NCI-H2107 treated with DMSO at 0.1 percent for 48 hours (cell line): ENCODE measurements at regions not wholly inside any gene's neighbourhood (a gene's known extent, or its start where the extent isn't known, plus 50 kb on each side); places are given as distances from the start of the nearest gene placed in this dataset.
A peak's percentile ranks its signal among the peaks of the same experiment; 100 is the strongest.
"Not testable (repeated sequence)": the region's sequence is repeated elsewhere in the genome, so short reads cannot be mapped to it uniquely, and the experiment has no call there.

Experiments
- DNase-seq: peaks from one replicate; lab custom pipeline; 2025; ENCODE audit not compliant: unreplicated experiment; lab: John Stamatoyannopoulos, UW

DNA sequence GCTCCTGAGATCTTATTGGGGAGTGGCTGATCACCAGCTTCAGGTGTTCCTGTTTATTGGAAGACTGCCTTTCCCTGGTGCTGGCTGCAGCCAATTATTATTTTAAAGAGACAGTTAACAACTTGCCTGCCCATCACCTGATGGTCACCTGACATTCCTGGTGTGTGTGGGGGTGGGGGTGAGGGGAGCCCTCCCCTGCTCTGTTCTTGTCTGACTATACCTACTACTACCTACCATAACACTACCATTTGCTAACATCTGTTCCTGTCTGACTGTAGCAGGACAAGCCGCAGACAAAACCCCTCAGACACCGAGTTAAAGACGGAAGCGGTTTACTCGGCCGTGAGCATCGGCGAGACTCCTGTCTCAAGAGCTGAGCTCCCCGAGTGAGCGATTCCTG lies 54.9 kb upstream of the NBPF3 start:
- no peak for DNase-seq

DNA sequence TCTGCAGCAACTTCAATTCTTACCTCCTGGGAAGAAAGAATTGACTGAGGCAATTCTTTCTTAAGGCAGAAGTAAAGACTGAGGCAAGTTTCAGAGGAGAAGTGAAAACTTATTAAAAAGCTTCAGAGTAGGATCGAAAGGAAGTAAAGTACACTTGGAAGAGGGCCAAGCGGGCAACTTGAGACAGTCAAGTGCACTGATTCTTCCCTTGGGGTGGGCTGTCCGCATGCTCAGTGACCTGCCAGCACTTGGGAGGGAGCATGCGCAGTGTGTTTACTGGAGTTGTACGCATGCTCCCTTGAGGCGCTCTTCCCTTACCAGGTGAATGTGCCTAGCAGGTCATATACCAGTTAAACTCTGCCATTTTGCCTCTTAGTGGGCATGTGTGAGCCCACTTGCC lies 55.3 kb upstream of the NBPF3 start:
- no peak for DNase-seq

DNA sequence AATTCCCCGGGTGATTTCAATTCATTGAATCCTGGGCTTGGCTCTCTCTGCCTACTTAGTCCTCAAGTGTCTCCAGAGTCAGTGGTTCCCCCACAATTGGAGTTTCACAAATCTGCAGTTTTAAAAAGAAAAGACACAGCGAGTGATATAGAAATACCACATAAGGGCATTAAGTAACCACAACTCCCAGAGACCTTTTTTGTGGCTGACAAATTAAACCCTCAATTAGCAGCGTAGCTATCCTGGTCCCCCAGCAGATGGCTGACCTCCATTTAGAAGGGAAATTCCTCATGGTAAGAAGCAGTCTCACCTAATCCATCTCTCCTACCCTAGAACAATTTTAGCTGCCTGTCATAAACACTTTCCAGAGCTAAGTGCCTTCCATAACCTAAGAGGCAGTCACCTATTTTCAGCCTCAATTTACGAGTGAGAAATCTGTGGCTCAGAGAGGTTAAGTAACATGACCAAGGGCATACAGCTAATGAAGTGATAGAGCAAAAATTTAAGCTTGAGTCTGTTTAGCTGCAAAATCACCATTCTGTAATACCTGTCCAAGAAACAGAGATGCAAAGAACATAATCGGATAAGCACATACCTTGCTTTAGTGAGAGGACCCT lies 56.0 kb upstream of the NBPF3 start:
- peak; percentile 67 for DNase-seq

DNA sequence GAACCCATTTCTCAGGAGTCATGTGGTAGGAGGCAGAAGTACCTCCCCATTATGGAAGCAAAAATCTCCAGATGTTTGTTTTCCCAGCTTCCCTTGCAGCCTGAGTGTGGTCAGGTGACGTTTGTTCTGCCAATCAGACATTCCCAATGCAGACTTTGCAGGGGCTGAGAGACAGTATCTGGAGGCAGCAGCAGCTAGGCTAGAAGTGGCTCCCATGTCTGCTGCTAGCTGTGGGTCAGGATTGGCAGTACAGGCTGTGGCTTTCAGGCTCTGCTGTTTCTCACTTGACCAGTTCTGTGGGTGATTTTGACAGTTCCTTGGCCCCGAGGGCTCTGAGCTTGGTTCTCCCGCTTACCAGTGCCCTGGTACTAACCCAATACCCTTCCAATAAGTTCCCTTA lies 58.6 kb upstream of the NBPF3 start:
- DNase-seq, result no peak

DNA sequence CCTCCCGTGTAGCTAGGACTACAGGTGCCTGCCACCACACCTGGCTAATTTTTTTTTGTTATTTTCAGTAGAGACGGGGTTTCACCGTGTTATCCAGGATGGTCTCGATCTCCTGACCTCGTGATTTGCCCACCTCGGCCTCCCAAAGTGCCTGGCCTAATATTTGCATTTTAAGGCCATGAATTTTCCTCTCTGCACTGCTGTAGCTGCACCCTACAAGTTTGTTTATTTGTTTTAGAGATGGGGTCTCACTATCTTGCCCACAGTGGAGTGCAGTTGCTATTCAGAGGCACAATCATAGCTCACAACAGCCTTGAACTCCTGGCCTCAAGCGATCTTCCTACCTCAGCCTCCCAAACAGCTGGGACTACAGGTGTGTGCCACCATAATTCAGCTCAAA lies 59.8 kb upstream of the NBPF3 start:
- not testable (repeated sequence) for DNase-seq

DNA sequence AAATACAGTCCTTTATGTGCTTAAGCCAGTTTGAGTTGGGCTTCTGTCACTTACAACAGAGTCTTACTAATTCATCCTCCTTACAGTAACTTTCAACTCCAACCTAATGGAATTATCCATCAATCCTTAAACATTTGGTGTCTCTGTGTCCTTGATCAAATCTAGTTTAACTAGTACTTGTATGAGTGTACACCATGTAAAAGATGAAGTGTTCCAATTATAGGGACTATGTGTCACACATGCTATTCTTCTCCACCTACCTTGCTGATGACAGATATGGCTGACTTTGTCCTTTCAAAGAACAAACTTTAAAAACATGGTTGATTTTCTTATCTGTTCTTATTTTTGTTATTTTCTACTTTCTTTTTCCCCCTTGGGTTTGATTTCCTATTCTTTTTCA lies 60.4 kb upstream of the NBPF3 start:
- no peak for DNase-seq

DNA sequence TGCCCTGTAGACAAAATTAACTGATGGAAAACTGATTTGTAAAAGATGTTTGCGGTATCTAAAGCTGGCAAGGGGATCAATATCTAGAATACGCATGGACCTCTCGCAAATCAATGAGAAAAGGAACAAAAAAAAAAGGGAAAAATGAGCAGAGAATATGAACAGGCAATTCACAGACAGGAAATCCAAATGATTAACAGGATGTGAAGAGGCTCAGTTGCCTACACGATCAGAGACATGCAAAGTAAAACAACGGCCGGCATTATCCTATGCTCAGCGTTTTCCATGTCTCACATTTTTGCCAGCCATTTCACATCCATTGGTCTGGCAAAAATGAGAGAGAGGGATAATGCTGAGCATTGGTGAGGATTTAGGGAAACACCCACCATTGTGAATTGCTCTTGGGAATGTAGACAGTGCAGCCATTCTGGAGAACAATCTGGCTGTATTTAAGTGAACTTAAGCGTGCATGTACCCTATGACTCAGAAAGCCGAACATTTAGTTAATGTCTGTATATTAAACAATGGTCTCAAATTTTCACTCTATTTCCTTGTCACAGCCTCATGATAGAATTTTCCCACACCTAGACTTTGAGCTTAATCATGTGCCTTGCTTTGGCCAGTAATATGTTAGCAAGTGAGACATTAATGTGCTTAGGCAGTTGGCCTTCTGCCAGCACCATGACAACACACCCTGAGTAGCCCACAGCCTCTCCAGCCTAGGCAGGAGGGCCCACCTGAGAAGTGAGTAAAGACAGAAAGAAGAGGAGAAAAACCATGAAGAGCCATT lies 61.0 kb upstream of the NBPF3 start:
- no peak for DNase-seq

DNA sequence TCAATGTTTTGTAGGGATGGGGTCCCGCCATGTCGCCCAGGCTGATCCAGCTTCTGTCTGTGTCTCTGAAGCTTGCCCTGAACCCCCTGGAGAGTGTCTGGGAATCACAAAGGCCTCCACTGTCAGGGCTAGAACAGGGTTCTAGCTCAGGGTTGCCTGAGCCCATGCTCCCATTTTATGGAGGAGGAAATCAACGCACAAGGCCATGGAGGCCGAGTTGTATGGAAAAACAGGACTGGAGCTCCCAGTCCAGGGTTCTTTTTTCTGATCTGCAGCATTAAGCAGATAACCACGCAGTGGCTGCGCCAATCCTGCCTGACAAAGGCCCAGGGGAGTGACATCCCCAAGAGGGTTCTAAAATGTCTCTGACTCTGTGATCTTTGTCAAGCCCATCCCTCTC lies 67.6 kb upstream of the NBPF3 start:
- no peak for DNase-seq

DNA sequence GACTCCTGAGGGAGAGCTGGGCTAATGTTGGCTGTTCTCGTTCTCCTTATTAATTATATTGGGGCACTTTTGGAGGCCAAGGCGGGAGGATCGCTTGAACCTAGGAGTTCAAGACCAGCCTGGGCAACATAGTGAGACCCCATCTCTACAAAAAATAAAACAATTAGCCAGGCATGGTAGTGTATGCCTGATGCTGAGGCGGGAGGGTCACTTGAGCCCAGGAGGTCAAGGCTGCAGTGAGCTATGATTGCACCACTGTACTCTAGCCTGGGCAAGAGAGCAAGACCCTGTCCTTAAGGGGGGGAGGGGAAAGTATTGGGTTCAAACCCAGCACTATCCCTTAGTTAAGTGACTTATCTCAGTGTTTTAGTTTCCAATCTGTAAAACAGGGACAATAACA lies 70.0 kb upstream of the NBPF3 start:
- no peak for DNase-seq

DNA sequence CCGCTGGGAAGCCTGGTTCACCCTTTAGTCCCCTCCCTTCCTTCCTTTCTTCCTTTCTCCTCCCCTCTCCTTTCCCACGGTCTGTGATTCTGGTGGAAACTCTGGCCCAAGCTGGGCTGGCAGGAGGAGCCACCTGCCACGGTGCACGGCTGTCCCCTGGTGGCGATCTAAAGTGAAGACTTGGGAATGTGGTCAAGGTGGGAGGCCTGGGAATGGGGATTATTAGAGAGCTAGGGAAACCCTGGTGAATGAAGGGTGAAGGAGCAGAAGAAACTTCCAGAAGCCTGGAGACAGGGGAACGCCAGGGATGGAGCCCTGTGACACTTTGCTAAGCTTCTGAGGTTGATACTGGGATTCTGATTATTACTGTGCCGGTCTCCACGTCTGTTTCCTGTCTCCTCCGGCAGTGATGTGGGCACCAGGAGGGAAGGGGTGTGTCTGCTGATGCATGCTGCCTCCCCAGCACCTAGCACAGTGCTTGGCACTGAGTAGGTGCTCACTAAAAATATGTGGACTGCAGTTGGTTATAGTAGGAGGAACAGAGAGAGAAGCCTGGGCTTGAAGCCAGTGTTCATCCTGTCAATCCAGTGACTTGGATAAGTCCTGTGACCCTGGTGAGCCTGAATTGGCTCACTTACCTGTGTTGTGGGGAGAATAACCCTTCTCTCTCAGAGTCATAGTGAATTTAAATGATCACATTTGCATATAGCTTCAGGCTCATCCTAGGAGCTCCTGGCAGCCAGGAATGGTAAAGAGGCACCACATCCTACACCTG lies 71.2 kb upstream of the NBPF3 start:
- DNase-seq, result peak; percentile 44

DNA sequence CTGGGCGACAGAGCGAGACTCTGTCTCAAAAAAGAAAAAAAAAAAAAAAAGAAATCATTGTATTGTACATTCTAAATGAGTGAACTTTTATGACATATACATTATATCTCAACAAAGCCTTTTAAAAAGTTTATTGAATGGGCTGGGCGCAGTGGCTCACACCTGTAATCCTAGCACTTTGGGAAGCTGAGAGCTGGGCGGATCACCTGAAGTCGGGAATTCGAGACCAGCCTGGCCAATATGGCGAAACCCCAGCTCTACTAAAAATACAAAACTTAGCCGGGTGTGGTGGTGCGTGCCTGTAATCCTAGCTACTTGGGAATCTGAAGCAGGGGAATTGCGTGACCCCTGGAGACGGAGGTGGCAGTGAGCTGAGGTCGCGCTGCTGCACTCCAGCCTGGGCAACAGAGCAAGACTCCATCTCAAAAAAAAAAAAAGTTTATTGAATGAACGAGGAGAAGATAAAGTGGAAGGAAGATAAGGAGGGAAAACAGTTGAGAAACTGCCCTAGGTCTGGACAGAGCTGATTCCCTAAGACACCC lies 71.9 kb upstream of the NBPF3 start:
- not testable (repeated sequence) for DNase-seq

DNA sequence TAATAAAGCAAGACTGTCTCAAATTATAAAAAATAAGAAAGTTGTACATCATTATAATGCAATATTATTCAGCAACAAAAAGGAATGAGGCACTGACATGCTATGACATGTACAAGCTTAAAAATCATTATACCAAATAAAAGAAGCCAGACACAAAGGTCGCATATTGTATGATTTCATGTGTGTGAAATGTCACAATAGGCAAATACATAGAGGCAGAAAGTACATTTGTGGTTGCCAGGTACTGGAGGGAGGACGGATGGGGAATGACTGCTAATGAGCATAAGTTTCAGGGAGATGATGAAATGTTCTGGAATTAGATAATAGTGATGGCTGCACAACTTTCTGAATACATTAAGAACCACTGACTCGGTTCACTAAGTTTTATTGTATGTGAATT lies 73.6 kb upstream of the NBPF3 start:
- no peak for DNase-seq

DNA sequence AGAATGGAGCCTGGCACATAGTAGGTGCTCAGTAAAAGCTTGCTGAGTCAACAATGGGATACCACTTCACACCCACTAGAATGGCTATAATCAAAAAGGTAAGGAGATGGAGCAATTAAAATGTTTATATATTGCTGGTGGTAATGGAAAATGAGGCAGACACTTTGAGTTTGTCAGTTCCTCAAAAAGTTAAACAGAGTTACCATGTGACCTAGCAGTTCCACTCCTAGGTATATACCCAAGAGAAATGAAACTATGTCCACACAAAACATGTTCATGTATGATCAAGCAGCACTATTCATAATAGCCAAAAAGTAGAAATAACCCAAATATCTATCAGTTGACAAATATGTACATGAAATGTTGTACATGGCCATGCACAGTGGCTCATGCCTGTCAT lies 74.8 kb upstream of the ECE1 start:
- no peak for DNase-seq

DNA sequence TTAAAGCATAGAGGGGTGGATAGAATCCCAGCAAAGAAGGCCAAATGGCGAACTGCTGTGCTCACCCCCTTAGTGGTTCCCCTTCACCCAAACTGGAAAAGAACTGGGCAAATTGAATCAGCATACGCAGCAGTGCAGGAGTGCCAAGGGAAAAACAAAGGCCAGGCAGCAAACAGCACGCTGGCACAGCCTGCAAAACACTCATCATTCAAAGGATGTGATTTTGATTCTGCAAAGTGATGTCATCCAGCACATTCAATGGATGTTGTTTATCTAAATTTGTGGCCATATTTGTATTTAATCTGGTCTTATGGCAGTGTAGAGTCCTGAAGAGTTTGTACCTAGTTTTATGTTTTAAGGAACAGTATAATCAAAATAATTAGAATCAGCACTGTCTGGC lies 71.8 kb upstream of the ECE1 start:
- no peak for DNase-seq

DNA sequence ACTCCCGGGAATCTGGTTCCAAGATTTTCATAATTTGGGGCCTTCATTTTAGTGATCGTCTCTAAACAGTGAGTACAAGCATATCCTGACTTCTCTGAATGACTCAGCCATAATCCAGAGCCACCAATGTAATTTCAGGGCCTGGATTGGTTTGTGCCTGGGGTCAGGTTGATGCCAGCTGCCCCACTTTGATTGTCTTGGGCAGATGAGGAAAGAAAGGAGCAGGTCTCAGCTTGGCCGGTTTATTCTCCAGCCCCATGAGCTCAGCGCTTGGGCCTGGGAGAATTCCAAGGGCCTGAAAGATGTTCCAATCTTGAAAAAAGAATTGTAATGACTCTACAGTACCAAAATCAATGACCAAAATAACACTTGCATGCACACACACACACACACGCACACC lies 71.2 kb upstream of the ECE1 start:
- no peak for DNase-seq

DNA sequence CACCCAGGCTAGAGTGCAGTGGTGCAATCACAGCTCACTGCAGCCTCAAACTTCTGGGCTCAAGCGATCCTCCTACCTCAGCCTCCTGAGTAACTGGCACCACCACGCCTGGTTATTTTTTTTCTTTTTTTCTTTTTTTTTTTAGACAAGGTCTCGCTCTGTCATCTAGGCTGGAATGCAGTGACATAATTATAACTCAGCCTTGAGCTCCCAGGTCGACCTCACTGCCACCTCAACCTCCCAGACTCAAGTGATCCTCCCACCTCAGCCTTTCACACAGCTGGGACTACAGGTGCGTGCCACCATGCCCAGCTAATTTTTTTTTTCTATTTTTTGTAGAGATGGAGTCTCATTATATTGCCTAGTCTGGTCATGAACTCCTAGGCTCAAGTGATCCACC lies 66.9 kb upstream of the ECE1 start:
- no peak for DNase-seq

DNA sequence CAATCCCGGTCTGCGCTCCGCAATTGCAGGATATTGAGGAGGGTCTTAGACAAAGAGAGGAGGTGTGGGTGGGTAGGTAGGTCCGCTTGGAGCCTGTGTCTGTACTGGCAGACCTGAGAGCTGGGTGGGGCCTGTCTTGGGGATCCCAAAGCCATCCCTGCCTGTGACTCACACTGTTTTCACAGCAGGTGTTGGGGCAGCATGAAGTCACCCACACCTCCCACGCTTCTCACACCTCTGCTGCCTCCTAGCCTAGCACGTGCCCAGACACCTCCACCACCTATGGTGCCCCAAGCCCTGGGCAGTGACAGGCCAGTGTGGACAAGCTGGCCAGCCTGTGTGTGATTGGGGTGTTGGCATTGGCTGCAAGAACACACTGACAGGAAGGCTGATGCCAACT lies 65.7 kb upstream of the ECE1 start:
- no peak for DNase-seq

DNA sequence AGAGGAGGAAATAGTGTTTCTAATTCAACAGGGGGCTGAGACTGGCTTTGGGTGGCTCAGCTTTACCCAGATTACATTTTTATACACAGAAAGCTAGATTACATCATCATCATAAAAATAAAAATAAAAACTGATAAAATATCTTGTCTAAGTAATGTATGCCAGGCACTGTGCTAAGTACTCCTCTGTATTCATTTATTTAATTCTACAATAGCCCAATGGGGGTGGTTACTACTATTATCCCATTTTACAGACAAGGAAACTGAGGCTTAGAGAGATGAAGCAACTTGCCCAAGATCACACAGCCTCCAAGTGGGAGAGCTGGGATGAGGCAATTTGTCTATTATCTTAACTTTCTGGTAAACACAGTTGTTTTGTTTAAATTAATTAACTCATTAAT lies 62.3 kb upstream of the ECE1 start:
- DNase-seq, result no peak

DNA sequence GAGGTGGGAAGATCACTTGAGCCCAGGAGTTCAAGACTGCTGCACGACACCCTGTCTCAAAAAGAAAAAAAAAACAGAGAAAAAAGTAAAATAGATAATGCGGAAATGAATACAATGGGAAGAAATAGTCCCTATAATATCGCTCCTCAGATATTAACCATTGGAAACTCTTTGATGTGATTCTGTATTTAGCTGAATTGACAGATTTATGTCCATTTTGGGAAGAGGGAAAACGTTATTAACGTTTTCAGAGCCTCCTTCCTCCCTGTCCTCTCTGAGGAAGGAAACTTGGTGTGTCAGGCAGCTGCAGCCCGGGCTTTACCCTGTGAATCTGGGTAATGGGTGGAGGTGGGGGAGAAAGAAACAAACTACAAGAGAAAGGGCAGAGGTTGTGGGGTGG lies 61.6 kb upstream of the ECE1 start:
- DNase-seq, result no peak

DNA sequence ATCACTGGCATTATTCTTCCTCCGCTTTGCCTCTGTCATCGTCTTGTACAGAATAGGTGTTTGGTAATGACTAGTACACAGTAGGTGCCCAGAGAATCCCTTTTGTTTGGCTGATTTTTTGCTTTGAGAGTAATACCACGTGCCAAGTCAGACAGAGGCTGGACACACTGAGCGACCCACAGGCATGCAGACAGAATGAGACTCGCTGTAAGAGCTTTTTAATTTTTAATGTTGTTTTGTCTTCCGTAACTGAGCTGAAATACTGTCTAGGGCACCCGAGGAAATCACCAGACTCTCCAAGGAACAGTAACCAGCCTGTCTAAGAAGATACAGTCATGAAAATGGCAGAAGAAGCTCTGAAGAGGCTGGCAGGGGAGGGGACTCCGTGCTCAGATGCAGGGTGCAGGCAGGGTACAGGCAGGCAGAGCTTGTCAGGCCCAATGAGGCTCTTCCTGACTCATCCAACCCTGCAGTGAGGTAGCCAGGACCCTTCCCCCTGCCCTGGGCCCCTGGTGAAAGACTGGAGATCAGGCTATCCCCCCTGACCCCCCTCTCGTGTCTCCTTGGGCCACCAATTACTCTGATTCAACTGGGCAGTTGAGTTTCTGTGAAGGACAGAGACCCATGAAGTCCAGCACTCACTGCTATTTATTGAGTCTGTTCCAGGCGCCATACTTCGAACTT lies 60.1 kb upstream of the ECE1 start:
- DNase-seq, result no peak

DNA sequence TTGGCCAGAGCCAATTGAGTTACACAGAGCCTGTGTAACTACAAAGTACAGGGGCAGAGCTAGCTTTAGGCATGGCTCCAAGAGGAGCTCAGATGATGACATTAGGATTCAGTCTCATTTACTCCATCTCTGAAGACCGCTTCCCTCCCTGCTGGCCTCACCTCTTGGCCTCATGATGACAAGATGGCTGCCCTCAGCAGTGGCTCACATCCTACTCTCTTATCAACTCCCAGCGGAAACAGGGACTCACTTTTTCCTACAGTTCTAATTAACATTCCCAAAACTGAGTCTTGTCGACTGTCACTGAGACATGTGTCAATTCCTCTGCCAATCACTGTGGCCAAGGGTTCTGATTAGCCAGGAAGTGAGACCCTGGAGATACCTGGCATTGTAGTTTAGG lies 59.4 kb upstream of the ECE1 start:
- no peak for DNase-seq
